K562 (cell line): ENCODE measurements at regions not wholly inside any gene's neighbourhood (a gene's known extent, or its start where the extent isn't known, plus 50 kb on each side); places are given as distances from the start of the nearest gene placed in this dataset.
"Not testable (repeated sequence)": the region's sequence is repeated elsewhere in the genome, so short reads cannot be mapped to it uniquely, and the experiment has no call there.

Experiments
- CTCF ChIP-seq, 3 experiments: IDR thresholded peaks in 2 of 3; conservative IDR thresholded peaks in 1 of 3; 2 replicates each; pipeline ENCODE4 v1.5.1; 2011 to 2012; ENCODE audit warnings: low read length in 3 of 3, mild to moderate bottlenecking in 3 of 3, control low read depth in 2 of 3, improper control_type of control experiment in 1 of 3, inconsistent platforms in 1 of 3, low read depth in 1 of 3, mixed read lengths in 1 of 3, moderate library complexity in 1 of 3; ENCODE audit not compliant: insufficient read depth in 2 of 3
- IRF9 ChIP-seq: fragments of 450-650 bp; IDR thresholded peaks from 2 replicates; pipeline ENCODE4 v1.6.1; 2016; ENCODE audit warnings: missing biosample characterization, missing genetic modification characterization
- JUND ChIP-seq, 2 experiments: IDR thresholded peaks; 2 replicates in 1 of 2; 3 replicates in 1 of 2; pipeline ENCODE4 v1.6.1; 2011; ENCODE audit warnings: borderline replicate concordance in 2 of 2, low read depth in 2 of 2, low read length in 2 of 2, improper control_type of control experiment in 1 of 2, missing biosample characterization in 1 of 2, missing genetic modification characterization in 1 of 2, missing genetic modification reagents in 1 of 2
- ZNF280B ChIP-seq: fragments of 250-450 bp; sonication (Bioruptor Pico); IDR thresholded peaks from 2 replicates; pipeline ENCODE4 v1.5.1; 2021; ENCODE audit warnings: mild to moderate bottlenecking

- TF ChIP-seq CTCF (IDR thresholded peaks at IDR 0.05 in 2 of 3, conservative IDR thresholded peaks at IDR 0.05 in 1 of 3; ENCODE audit: insufficient read depth in 2 of 3, low read depth in 1 of 3, low read length in 3 of 3); JUND (IDR thresholded peaks at IDR 0.05; ENCODE audit: borderline replicate concordance, low read depth, low read length); JUND (tag; IDR thresholded peaks at IDR 0.05; ENCODE audit: borderline replicate concordance, low read depth, low read length); IRF9; ZNF280B (CRISPR knock-in tag): not testable (repeated sequence)
Measured at GRCh38 chr20:17821606-17822005, 121.8 kb downstream of the BANF2 start.
